WTC11 (cell line): ENCODE measurements at regions not wholly inside any gene's neighbourhood (a gene's known extent, or its start where the extent isn't known, plus 50 kb on each side); places are given as distances from the start of the nearest gene placed in this dataset.

Source experiments
- ATF3 ChIP-seq: sonication (generic); formaldehyde crosslinking; conservative IDR thresholded peaks from 2 replicates; pipeline ENCODE4 v1.8.1; 2022; ENCODE audit warnings: mild to moderate bottlenecking, missing genetic modification reagents
- ATF6 ChIP-seq: sonication (generic); formaldehyde crosslinking; IDR thresholded peaks from 2 replicates; pipeline ENCODE4 v1.8.1; 2023; ENCODE audit warnings: mild to moderate bottlenecking, missing genetic modification reagents
- CTCF ChIP-seq: fragments of 200-600 bp; IDR thresholded peaks from 2 replicates; pipeline ENCODE4 v1.8.0; 2022; ENCODE audit warnings: antibody characterized with exemption
- E2F1 ChIP-seq: sonication (generic); formaldehyde crosslinking; IDR thresholded peaks from 2 replicates; pipeline ENCODE4 v1.8.0; 2022; ENCODE audit warnings: mild to moderate bottlenecking, missing genetic modification reagents
- ETV6 ChIP-seq: sonication (generic); formaldehyde crosslinking; IDR thresholded peaks from 2 replicates; pipeline ENCODE4 v1.8.1; 2022; ENCODE audit warnings: mild to moderate bottlenecking, missing genetic modification reagents
- GABPB1 ChIP-seq: sonication (generic); formaldehyde crosslinking; IDR thresholded peaks from 2 replicates; pipeline ENCODE4 v1.8.1; 2023; ENCODE audit warnings: mild to moderate bottlenecking, missing genetic modification reagents
- MAX ChIP-seq: sonication (generic); formaldehyde crosslinking; IDR thresholded peaks from 2 replicates; pipeline ENCODE4 v1.8.0; 2022; ENCODE audit warnings: mild to moderate bottlenecking, missing genetic modification reagents
- STAT6 ChIP-seq: sonication (generic); formaldehyde crosslinking; conservative IDR thresholded peaks from 2 replicates; pipeline ENCODE4 v1.8.1; 2023; ENCODE audit warnings: mild to moderate bottlenecking, low read depth, missing genetic modification reagents, moderate library complexity
- TCF7 ChIP-seq: sonication (generic); formaldehyde crosslinking; IDR thresholded peaks from 2 replicates; pipeline ENCODE4 v1.8.0; 2022; ENCODE audit warnings: mild to moderate bottlenecking, low read depth, missing genetic modification reagents, moderate library complexity
- TEAD4 ChIP-seq: sonication (generic); formaldehyde crosslinking; IDR thresholded peaks from 2 replicates; pipeline ENCODE4 v1.8.0; 2022; ENCODE audit warnings: mild to moderate bottlenecking, missing genetic modification reagents
- USF2 ChIP-seq: sonication (generic); formaldehyde crosslinking; IDR thresholded peaks from 2 replicates; pipeline ENCODE4 v1.8.1; 2023; ENCODE audit warnings: mild to moderate bottlenecking, missing genetic modification reagents, moderate library complexity
- ZNF416 ChIP-seq: fragments of 250-450 bp; sonication (Bioruptor Pico); IDR thresholded peaks from 2 replicates; pipeline ENCODE4 v1.9.0; 2021; ENCODE audit warnings: mild to moderate bottlenecking, inconsistent platforms

GRCh38 chr9:25537808-25538207 is 140.4 kb downstream of the TUSC1 start:
- TF ChIP-seq MAX (CRISPR knock-in tag) = no peak
- TF ChIP-seq CTCF = no peak
- TF ChIP-seq E2F1 (CRISPR knock-in tag) = no peak
- no peak for TF ChIP-seq GABPB1 (CRISPR knock-in tag)
- no peak for TF ChIP-seq TCF7
- no peak for TF ChIP-seq TEAD4
- TF ChIP-seq ZNF416 (CRISPR knock-in tag) = no peak
- no peak for TF ChIP-seq ATF3 (CRISPR knock-in tag)
- no peak for TF ChIP-seq USF2
- TF ChIP-seq STAT6 (CRISPR knock-in tag) = no peak
- TF ChIP-seq ATF6 (CRISPR knock-in tag) = no peak
- TF ChIP-seq ETV6 (CRISPR knock-in tag) = no peak
